T1000 (cell line): ENCODE measurements at regions not wholly inside any gene's neighbourhood (a gene's known extent, or its start where the extent isn't known, plus 50 kb on each side); places are given as distances from the start of the nearest gene placed in this dataset.

Experiments used
- DNase-seq: peaks from one replicate; lab custom pipeline; 2025; ENCODE audit warnings: mixed read lengths; lab: John Stamatoyannopoulos, UW

DNA sequence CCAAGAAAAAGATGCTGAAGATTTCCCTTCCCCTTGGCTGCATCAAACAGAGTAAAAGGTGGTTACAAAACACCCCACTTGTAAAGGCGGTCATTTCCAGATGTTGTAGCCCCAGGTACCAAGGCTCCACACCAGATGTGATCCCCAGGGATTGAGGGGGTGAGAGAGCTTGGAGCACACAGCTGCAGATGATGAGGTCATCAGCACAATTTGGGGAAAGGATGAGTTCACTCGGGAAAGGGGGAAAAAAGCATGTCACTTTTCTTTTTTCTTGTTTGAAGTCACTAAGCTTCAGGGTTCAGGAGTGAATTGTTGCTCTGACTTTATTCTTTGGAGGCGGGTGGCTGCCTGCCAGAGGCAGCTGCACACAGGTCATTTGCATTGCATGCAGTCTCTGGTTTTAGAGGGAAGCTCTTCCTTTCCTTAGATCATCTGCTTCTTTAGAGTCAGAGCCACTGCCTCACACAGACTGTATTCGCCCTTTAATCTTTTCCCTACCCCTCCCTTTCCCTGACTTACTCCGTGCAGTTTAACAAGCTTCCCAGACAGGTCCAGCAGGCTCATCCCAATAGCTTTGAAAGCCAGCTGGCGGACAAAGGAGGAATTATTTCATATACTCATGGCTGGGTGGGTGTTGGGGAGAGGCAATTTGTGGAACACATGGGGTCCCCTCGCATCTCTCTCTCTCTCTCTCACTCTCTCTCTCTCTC is 409.3 kb upstream of the SLC24A2 start:
- no peak for DNase-seq

DNA sequence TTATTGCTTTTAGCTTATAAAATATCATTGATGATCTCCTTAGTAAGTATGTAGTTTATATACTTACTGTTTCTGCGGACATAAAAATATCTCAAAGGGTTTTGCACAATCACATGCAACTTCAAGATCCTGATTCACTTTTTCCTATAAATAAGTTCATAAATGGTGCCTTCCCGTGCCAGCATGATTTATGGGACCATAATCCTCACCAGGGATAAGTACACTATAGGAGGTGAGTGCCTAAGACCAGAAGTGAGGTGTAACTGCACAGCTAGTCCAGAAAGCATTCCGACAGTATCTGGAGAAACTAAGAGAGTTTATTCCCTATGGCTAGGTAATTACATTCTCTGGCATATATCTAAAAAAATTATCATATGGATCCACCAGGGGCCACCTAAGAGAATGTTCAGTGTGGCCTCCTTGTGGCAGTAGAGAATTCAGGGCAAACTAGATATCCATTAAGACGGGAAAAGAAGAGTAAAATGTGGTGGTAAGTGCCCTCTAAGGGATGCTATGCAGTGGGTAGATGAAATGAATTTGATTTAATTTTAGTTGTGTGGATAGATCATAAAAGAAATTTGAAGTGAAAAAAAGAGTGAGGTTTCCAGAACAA is 402.5 kb upstream of the SLC24A2 start:
- no peak for DNase-seq

DNA sequence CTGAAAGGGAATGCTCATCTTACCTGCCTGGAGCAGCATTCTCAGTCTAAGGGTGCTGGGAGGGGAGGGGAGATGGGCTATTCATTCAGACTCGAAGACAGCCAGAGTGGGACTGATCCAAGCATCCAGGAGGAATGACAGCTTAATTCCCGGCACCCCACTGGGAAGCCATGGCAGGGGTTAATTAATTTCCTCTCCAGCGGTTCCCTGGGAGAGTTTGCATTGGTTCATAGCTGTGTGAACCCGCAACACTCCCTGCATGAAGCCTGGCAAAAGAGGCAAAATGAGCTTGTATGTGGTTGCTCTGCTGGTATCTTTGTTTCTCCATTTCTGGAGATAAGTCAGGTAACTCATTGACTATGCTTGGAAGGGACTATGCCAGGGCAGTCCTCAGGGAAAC is 401.0 kb upstream of the SLC24A2 start:
- no peak for DNase-seq

DNA sequence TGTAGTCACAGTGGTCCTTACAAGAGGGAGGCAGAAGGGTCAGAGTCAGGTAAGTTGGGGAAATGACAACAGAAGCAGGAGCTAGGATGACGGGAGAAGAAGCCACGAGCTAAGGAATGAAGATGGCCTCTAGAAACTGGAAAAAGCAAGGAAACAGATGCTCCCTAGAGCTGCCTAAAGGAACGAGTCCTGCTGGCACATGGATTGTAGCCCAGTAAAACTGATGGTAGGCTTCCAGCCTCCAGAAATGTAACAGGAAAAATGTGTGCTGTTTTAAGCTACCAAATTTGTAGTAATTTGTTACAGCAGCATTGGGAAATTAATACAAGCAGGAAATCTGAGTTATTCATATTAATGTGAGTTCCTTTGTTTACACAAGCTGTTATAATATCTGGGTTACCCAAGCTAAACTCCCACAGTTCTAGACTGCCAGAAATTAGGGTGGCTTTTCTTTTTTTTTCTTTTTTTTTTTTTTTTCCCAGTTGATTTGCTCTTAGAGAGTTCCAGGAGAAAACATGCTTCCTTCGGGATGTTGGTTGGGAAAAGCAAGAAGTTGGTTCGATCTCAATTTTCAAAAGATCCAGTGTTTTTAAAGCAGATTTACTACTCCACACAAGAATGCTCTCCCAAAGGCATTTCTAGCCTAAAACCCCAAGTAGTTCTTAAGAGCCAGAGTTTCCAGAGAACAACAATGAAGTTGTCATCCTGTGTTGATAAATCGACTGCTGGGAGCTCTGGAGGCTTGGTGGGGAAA is 400.0 kb upstream of the SLC24A2 start:
- DNase-seq: no peak

DNA sequence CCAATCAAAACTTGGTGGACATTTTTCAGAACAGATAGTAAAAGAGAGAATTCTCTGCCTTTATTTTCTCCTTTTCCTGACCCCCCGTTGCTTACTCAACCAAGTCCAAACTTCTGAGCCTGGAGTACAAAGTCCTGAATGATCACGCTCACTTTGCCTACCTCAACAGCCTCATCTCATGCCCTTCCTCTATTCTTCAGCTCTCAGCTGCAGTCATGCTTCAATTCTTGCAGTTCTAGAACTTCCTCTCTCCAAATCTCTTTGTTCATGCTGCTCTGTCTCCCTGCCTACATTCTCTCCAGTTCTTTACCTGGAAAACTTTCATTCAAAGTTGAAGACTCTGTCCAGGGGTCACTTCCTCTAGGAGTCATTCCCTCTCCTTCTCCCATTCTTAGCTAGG is 398.5 kb upstream of the SLC24A2 start:
- DNase-seq: no peak

DNA sequence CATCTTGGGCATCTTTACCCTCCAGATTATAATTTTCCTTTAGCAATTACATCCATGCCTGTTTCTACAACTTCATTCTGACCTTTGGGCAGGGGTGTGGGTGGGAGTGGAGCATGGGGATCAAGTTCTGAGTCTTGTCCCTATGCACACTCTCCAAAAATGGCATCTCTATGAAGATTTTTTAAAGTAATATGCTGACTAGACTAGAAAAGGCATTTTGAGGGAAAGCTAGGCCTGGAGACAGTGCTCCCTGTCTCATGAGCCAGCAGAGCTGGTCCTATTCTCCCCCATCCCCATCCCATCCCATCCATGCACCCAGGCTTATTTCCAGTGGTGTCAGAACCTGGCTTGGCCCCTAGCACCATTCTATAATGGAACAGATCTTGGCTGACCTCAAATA is 398.0 kb upstream of the SLC24A2 start:
- no peak for DNase-seq

DNA sequence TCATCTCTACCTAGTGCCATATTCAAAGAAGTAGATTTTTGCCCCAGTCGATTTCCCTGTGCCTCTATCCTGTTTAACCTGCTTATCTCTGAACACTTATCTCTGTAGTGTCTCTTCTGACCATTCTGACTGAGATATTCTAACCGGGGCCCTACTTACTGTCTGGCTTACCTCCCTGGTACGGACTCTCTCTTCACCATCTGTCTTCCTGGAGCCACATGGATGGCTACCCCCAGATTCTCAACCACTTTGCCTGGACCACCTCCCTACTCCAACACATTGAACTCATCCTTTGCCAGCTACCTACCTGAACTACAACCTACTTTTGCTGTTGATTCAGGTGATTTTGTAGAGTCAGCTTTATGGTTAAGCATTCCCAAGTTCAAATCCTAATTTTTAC is 397.4 kb upstream of the SLC24A2 start:
- DNase-seq: no peak

DNA sequence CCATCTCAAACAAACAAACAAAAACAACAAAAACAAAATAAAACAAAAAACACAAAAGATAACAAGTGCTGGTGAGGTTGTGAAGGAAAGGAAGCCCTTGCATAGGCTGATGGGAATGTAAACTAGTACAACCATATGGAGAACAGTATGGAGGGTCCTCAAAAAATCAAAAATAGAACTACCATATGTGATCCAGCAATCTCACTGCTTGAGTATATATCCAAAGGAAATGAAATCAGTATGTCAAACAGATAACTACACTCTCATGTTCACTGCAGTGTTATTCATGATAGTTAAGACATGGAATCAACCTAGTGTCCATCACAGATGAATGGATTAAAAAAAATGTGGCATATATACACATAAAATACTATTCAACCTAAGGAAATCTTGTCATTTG is 395.7 kb upstream of the SLC24A2 start:
- no peak for DNase-seq

DNA sequence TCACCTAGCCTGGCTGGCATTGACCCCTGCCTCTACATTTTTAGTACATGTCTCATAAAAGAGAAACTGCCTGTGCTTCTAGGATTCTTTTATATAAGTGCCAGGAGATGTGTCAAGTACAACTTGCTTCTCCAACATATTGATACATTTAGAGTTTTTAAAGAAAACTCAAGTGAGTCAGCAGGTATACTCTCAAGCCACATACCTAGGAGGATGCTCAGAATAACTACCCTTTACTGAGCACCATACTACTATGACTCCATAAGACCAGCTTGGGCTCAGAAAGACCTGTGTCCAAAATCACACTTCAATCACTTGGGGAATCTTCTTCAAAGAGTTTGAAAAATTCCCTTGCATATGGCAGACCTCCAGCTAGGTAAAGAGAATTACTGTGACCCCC is 389.8 kb upstream of the SLC24A2 start:
- DNase-seq: no peak

DNA sequence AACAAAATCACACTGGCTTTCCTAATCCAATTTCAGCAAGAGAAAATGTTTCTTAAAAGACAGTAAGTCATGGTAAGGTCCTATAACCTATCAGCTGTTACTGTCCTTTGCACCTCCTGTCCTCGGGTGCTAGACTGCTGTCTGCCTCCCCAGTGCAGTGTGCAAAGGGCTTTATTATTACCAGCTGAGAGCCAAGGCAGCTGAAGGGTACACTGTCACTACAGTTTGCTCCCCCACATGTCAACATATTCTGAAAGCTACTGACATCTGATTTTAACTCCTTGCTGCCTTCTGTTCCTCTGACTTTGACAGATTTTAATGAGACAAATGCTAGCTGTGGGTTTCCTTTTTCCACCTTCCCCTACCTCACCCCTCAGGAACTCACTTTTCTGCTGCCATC is 389.4 kb upstream of the SLC24A2 start:
- DNase-seq: no peak

DNA sequence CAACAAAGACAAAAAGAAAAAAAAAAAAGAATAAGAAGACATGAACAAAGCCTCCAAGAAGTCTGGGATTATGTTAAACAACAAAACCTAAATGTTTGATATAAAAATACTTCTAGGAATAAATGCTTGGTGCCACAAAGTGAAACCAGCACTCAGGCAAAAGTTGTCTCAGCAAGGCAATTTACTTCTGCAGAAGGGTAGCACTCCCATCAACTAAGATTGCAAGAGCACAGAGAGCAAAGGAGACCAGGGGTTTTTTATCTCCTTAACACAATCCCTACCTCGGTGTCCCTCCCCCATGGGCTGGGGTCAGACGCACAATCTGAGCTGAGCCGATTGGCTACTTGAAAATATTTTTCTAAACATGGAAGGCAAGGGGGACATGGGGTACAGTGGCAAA is 381.3 kb upstream of the SLC24A2 start:
- no peak for DNase-seq

DNA sequence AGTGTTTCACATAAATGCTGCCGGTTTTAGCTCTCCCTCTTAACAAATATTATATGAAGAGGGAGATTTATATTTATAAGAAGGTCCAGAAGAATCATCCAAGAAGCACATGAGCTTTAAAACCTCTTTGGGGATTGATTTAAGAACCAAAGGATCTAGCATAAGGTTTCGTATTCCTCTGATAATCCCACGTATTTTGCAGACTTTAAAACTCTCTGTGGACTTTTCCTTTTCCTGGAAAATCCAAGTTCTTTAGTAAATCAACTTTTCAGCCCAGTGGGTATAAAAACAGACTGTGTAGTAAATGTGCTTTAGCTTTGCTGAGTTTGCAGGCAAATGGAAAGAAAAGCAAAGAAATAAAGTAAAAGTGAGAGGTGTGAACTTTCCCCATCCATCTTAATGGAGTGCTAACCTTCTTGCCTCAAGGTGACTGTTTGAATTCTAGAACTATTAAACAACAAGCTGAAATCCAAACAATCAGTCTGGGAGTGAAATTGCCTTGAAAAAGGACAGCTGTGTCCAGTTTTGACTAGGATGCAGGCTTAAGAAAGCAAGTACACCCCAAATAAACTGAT is 363.4 kb upstream of the SLC24A2 start:
- no peak for DNase-seq

DNA sequence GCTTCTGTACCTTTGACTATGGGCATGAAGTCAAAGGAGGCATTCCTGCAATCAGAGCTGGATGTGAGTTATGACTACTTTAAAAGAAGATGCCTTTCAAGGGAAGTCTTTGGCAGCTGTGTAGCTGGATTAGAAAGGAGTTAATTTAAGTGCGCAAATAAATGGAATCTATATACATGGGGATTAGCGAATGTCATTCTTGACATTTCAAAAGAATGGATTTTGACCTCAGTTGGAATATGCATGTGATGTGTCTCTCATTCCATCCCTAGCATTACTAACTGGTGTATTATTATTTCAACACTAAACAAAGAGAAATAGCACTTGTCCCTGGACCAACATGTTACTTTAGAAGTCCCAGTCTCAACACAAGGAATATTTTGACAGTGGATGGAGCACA is 359.6 kb upstream of the SLC24A2 start:
- DNase-seq: no peak

DNA sequence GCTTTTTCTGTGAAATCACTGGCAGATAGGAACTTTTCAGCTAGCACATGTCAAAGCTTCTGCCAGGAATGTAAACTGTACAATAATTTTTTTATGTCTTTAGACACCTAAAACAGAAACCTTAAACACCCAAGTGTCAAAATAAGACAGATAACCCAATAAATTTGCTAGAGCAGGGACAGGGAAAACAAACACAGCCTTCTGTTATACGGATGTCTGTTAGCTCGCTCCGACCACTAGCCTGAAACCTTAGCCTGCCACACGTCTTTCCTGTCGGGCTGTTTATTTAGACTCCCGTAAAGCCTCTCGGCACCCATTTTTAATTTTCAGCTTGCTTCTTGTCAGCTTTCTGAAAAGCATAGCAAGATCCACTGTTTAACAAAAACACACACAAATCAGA is 355.4 kb upstream of the SLC24A2 start:
- DNase-seq: no peak

DNA sequence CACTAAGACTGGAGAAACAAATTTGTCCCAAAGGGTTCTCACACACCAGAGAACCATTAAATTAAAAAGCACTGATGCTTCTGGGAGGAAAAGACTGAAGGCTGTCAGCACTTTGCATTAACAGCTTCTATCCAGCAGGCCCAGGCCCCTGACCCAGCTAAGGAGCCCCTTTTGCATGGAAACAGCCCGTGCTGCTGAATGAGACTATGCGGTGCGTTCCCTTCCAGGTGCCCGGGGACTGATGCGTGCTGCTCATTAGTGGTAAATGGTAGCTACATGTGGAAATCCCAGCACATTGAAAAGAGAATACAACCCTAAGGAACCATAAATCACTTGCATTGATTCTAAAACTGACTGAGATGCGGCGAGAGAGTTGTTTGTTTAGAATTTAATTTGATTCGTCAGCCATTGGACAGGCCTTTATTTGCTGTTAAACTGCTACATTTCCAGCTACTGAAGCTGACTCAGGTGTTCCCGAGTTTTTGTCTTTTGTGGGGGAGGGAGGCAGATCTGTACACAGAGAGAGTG is 351.0 kb upstream of the SLC24A2 start:
- DNase-seq: no peak

DNA sequence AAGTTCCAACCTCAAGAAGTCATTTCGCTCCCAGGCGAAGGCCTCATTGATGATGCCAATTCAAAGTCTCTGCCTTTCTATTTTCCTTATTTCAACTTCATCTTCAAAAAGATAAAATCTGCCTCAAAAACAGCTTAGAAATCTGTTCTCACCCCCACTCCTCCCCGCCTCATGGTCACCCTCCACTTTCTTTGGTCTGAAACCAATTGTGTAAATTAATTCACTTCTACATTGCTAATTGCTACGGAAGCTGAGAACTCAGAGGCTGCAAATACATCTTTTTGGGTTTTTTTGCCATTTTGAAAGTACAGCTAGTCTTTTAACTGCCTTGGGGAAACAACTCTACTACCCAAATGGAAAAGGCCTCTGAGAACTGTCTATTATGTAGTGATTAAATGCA is 350.0 kb upstream of the SLC24A2 start:
- no peak for DNase-seq

DNA sequence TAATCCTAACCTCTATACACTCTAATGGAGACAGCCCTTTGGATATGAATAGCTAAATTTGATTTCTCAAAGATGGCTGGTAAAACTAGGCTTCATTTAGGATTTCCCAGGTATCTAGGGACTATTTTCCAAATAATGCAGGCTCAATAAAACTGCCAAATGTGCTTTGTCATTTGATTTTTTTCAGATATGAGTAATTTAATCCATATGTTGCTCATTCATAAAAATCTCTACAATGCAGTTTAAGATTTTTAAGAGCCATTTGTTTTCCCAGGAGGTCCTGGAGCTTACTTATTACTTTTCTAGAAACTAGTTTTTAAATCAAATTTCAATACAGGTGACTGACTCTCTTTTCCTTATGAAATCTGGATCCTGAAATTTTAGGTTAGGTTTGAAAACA is 349.3 kb upstream of the SLC24A2 start:
- no peak for DNase-seq

DNA sequence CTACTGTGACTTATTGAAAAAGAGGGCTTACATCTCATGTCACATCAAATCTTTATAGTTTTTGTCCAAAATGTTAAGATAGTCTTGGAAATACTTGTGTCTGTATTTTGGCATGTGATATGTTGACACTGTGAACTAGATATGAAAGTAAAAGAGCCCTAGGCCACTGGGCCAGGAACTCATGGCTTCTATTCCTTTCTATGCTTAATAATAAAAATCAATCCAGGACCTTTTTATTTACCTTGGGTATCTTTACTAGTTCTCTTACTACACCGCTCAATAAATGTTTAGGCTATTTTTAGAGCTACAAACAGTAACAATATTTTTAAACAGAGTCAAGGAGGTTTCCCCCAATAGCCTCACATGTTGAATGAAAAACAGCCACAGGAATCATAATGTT is 348.6 kb upstream of the SLC24A2 start:
- DNase-seq: no peak

DNA sequence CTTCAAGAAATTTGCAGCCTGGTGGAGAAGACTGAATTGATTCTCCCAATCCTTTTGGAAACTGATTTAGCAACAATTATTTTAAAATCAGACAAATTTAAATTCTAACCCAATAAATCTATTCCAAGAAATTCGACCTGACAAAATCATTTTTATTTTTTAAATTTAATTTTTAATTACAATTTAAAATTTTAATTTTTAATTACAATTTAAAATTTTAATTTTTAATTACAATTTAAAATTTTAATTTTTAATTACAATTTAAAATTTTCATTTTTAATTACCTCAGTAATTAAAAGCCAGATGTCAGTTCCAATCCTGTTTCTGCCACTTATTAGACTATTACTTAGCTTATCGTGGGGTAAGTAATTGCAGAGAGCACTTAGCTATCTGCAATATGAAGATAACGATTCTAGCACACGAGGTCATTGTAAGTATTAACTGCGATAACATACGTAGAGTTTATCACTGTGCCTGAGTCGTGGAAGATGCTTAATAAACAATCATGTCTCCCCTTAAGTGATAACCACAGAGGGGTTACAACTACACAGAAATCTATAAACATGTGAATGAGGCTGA is 346.4 kb upstream of the SLC24A2 start:
- no peak for DNase-seq

DNA sequence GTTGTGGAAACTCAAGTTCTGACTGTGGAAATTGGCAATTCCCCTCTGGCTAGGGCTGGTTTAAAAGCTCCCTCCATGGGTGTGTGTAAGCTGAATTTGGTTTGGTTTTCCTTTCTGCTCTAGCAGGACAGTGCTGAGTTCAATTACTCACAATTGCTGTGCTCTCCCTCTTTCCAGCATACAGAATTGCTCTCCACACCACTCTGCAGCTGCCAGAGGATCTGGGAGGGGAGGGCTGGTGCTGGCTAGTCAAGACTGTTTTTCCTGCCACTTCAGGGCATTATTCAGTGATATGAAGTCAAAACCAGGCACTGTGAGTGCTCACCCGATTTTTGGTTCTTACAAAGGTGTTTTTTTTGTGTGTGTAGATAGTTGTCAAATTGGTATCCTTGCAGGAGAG is 336.9 kb upstream of the SLC24A2 start:
- no peak for DNase-seq

DNA sequence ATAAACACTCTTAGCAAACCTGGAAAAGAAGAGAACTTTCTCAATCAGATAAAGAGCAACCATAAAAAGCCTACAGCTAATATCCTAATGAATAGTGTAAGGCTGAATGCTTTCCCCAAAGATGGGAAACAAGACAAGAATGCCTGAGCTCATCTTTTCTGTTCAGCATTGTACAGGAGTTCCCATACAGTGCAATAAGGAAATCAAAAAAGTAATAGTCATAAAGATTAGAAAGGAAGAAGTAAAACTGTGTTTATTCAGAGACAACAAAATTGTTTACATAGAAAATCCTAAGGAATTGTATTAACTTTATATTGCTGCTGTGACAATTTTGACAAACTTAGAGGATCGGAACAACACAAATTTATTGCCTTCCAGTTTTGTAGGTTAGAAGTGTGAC is 330.7 kb upstream of the SLC24A2 start:
- no peak for DNase-seq

DNA sequence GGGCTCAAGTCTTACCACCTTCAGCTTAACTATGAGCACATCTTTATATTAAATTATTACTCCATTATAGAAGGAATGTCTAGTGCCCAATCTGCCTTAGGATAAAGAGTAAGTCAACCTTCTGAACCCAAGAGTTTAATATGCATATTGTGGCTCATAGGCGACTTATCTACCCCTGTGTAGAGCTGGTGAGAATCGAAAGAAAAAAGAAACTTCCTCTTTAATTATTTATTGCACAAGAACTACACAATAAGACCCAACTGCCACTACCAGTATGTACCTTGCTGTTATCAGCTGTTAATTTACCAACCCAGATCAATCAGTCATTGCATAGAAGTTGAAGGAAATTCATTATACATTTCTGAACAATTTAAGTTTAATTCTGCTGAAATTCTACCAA is 329.1 kb upstream of the SLC24A2 start:
- no peak for DNase-seq

DNA sequence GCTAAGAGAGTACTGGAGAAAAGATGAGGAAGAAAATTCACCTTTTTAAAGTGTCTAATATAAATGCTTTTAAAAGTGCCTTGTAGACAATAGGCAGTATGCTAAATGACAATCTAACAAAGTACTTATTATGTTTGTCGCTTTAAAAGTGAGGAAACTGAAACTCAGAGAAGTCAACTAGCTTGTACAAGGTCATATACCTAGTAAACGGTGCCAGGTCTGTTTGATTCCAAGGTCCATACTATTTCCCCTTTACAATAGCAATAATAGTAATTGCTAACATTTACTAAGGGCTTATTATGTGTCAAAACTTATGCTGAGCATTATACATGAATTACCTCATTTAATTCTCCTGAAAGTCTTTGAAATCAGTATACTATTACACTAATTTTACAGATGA is 328.6 kb upstream of the SLC24A2 start:
- DNase-seq: no peak
